ENCODE measurements at regions not wholly inside any gene's neighbourhood (a gene's known extent, or its start where the extent isn't known, plus 50 kb on each side); places are given as distances from the start of the nearest gene placed in this dataset.
"Not testable (repeated sequence)": the region's sequence is repeated elsewhere in the genome, so short reads cannot be mapped to it uniquely, and the experiment has no call there.

DNA sequence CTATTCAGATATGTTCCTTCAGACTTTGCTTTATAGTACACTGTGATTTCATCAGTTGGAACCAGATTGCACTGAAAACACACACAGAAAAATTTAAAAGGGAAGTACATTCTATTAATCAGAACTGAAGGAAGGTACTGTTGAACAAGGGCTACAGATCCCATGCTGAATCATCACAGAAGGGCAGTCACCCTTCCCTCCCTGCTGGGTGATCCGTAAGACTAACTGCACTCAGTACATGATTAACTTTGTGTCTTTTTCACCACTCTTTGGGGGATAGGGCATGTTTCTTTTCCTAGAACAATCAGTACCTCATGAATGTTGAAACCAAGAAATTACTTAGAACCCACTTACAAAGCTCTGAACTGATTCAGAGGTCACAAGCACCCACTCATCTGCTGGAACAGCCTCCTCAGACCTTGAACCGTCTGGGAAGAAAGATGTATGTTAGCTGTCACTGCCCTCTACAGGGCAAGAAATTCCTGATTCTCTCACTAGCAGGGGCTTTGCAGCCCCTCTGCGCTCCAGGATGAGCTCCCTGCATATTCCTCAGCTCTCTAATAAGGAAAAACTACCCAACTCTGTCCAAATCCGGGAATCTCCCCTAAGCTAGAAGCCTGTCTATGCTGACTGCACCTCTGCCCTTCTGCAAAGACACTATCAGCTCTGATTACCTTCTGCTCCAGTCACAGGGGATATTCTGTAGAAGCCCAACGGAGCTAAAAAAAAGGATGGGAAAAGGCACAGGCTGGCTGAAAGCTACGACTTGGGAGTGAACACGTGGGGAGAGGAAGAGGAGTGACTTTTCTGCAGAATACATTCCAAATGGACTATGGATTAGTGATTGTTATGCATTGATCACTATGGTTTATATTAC is 51.0 kb downstream of the IARS1 start:
- H3K4me1 ChIP-seq (ENCODE audit: insufficient read depth, low read length), result no peaks in the 10 kb centered on the region
- no peak overlapping the region for H2AFZ ChIP-seq (ENCODE audit: low read depth, low read length)
- no peaks in the 10 kb centered on the region for H3K27me3 ChIP-seq (ENCODE audit: insufficient read depth, low read length)
- no peaks in the 10 kb centered on the region for H3K9me3 ChIP-seq (ENCODE audit: low read length)
- H3K4me3 ChIP-seq (ENCODE audit: low read length), result no peak overlapping the region
- H3K36me3 ChIP-seq (ENCODE audit: insufficient read depth, low read length), result peaks cover 91% of the 10 kb centered on the region

DNA sequence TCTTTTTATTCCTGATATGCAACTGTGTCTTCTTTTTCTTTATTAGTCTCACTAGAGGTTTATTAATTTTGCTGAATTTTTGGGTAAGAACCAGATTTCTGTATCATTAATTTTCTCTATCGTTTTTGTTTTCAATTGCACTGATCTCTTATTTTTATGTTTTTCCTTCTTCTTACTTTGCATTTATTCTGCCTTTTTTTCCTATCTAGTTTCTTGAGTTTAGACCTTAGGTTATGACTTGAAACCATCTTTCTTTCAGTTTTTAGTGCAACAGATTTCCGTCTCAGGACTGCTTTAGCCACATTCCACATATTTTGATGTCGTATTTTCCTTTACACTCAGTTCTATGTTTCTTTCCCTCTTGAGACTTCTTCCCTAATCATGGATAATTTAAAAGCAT is 56.6 kb downstream of the IARS1 start:
- peaks cover 80% of the 10 kb centered on the region for H3K36me3 ChIP-seq (ENCODE audit: insufficient read depth, low read length)
- H3K4me1 ChIP-seq (ENCODE audit: insufficient read depth, low read length), result no peaks in the 10 kb centered on the region
- H3K27me3 ChIP-seq (ENCODE audit: insufficient read depth, low read length), result no peaks in the 10 kb centered on the region
- H3K4me3 ChIP-seq (ENCODE audit: low read length), result no peak overlapping the region
- no peaks in the 10 kb centered on the region for H3K9me3 ChIP-seq (ENCODE audit: low read length)
- no peak overlapping the region for H2AFZ ChIP-seq (ENCODE audit: low read depth, low read length)

DNA sequence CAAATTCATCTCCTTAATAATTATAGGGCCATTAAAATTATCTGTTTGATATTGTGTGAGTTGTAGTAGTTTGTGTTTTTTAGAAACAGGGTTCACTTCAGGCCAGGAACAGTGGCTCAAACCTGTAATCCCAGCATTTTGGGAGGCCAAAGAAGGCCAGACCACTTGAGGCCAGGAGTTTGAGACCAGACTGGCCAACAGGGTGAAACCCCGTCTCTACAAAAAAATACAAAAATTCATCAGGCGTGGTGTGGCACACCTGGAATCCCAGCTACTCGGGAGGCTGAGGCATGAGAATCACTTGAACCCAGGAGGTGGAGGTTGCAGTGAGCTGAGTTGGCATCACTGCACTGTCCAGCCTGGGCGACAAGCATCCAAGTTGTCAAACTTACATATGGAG is 57.0 kb downstream of the IARS1 start:
- H3K4me3 ChIP-seq (ENCODE audit: low read length), result no peak overlapping the region
- peaks cover 76% of the 10 kb centered on the region for H3K36me3 ChIP-seq (ENCODE audit: insufficient read depth, low read length)
- no peaks in the 10 kb centered on the region for H3K9me3 ChIP-seq (ENCODE audit: low read length)
- no peaks in the 10 kb centered on the region for H3K27me3 ChIP-seq (ENCODE audit: insufficient read depth, low read length)
- no peaks in the 10 kb centered on the region for H3K4me1 ChIP-seq (ENCODE audit: insufficient read depth, low read length)
- H2AFZ ChIP-seq (ENCODE audit: low read depth, low read length), result no peak overlapping the region

DNA sequence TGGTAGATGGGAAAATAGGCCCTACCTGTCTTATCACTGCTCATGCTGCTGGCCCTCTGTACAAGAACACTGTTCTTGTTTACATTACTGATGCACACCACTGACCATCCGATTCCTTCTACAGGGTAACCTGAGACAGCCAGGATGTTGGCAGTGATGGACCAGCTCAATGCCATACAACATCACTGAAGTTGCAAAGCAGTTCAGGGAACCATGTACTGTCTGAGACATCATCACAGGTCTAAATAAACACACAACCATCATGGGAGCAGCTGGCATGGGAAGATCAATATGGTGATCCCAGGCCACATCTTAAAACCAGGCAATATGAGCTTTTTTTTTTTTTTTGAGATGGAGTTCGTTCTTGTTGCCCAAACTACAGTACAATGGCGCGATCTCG is 59.0 kb downstream of the IARS1 start:
- H2AFZ ChIP-seq (ENCODE audit: low read depth, low read length), result no peak overlapping the region
- peaks cover 68% of the 10 kb centered on the region for H3K36me3 ChIP-seq (ENCODE audit: insufficient read depth, low read length)
- no peaks in the 10 kb centered on the region for H3K4me1 ChIP-seq (ENCODE audit: insufficient read depth, low read length)
- H3K27me3 ChIP-seq (ENCODE audit: insufficient read depth, low read length), result no peaks in the 10 kb centered on the region
- no peaks in the 10 kb centered on the region for H3K9me3 ChIP-seq (ENCODE audit: low read length)
- no peak overlapping the region for H3K4me3 ChIP-seq (ENCODE audit: low read length)

DNA sequence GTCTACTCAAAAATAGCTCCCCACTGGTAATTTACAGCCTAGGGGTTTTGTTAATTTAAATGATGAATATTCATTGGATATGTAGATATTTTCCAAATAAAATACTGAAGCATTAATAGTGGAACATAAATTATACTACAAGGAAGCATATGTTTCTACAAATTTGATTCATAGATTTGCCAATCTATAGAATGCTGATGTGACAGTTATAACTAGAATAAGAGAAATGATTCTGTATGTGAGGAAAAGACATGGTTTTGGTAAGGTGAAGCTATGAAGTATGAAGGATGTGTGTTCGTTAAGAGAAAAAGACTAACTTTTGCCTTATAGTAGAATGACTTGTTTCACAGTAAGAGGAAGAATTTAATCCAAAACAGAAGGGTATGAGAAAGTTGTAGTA is 61.3 kb downstream of the IARS1 start:
- no peaks in the 10 kb centered on the region for H3K4me1 ChIP-seq (ENCODE audit: insufficient read depth, low read length)
- H3K36me3 ChIP-seq (ENCODE audit: insufficient read depth, low read length), result peaks cover 66% of the 10 kb centered on the region
- H3K9me3 ChIP-seq (ENCODE audit: low read length), result peaks cover 12% of the 10 kb centered on the region
- no peak overlapping the region for H2AFZ ChIP-seq (ENCODE audit: low read depth, low read length)
- H3K4me3 ChIP-seq (ENCODE audit: low read length), result no peak overlapping the region
- H3K27me3 ChIP-seq (ENCODE audit: insufficient read depth, low read length), result no peaks in the 10 kb centered on the region

DNA sequence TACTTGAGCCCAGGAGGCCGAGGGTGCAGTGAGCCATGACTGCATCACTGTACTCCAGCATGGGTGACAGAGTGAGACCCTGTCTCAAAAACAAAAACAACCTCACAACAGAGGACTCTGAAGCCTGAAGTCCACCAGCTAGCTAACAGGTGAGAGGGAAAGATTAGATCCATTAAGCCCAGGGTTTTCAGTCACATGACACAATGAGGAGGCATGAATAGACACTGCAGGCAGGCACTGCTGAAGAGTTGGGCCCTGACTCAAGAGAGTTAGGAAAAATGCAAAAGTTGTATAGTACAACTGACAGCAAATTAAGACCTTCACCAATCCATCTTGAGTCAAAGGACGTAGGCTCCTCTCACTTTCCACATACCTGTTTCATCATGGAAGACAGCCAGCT is 64.9 kb downstream of the IARS1 start:
- Histone ChIP-seq H3K36me3 (ENCODE audit: insufficient read depth, low read length) (peaks cover 63% of the 10 kb centered on the region), H3K4me1 (ENCODE audit: insufficient read depth, low read length) (no peaks in the 10 kb centered on the region), H2AFZ (ENCODE audit: low read depth, low read length) (no peak overlapping the region), H3K4me3 (ENCODE audit: low read length) (no peak overlapping the region), H3K9me3 (ENCODE audit: low read length) (peaks cover 12% of the 10 kb centered on the region), H3K27me3 (ENCODE audit: insufficient read depth, low read length) (no peaks in the 10 kb centered on the region)

DNA sequence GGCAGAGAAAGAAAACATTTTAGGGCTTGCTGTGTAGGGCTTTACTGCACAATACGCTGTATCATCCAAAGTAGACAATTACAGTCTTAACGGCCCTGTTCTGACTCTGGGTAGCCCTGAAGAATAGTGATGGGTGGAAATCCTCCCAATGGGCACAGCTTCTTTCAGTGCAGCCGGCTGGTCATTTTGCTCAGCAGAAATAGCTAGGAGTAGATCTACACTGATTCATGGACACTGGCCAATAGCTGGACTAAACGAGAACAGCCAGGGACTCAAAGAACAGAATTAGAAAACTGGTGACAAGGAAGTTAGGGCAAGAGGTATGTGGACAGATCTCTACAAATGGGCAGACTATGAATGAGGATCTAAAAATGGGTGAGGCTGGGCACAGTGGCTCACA is 69.3 kb downstream of the IARS1 start:
- Histone ChIP-seq H3K4me1 (ENCODE audit: insufficient read depth, low read length) (no peaks in the 10 kb centered on the region), H3K4me3 (ENCODE audit: low read length) (no peak overlapping the region), H3K9me3 (ENCODE audit: low read length) (peaks cover 19% of the 10 kb centered on the region), H2AFZ (ENCODE audit: low read depth, low read length) (no peak overlapping the region), H3K36me3 (ENCODE audit: insufficient read depth, low read length) (peaks cover 66% of the 10 kb centered on the region), H3K27me3 (ENCODE audit: insufficient read depth, low read length) (no peaks in the 10 kb centered on the region)

DNA sequence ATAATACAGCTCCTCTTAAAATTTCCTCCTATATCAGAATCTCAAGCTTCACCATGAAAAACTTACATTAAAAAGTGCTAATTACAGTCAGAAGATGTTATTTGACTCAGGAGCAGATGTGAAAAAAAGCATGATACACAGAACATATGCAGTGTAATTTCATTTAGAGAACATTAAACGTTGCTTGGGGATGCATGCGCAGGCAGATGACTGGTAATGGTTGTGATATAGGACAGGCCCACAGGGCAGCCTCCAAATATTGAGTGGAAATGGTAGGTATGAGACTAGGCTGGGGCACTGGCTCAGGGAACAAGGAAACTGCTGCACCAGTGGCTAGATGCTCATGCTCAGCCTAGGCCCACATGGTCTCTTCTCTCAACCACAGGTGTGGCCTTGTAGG is 69.7 kb downstream of the IARS1 start:
- Histone ChIP-seq H2AFZ (ENCODE audit: low read depth, low read length) (no peak overlapping the region), H3K36me3 (ENCODE audit: insufficient read depth, low read length) (peaks cover 61% of the 10 kb centered on the region), H3K27me3 (ENCODE audit: insufficient read depth, low read length) (no peaks in the 10 kb centered on the region), H3K9me3 (ENCODE audit: low read length) (peaks cover 17% of the 10 kb centered on the region), H3K4me1 (ENCODE audit: insufficient read depth, low read length) (no peaks in the 10 kb centered on the region), H3K4me3 (ENCODE audit: low read length) (no peak overlapping the region)

DNA sequence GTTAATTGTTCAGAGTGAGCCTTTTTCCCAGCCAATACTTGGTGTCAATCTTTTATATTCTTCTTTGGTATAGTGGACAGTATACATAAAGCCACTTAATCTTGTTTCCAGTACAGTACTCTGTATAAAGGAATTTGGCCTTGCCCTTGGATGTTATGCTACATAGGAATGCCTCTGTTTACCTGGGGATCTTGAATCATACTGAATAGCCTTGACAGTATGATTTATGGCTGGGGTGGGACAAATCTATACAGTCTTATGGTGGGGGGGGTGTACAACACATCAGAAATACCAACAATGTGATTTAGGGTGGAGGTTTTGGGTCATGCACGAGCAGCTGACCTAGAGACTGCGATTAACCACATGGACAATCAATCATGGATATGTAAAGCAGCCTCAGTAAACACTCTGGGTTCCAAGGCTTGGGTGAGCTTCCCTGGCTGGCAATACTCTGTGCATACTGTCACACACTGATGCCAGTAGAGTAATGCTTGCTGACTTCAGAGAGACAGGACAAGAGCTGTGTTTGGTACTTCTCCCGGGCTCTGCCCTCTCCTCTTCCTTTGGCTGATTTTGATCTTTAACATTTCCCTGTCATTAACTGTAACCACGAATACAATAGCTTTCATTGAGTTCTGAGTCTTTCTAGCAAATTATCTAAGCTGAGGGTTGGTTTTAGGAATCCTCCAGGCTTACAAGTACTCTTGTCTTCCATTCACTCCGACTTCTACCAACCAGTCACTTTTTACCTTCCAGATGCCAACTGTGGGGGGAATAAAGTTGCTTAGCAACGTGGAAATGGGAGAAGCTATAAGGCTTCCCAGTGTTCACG is 84.6 kb downstream of the IARS1 start:
- no peak overlapping the region for H3K4me3 ChIP-seq (ENCODE audit: low read length)
- H3K36me3 ChIP-seq (ENCODE audit: insufficient read depth, low read length), result peaks cover 53% of the 10 kb centered on the region
- peaks cover 4% of the 10 kb centered on the region for H3K9me3 ChIP-seq (ENCODE audit: low read length)
- H3K4me1 ChIP-seq (ENCODE audit: insufficient read depth, low read length), result no peaks in the 10 kb centered on the region
- H2AFZ ChIP-seq (ENCODE audit: low read depth, low read length), result no peak overlapping the region
- H3K27me3 ChIP-seq (ENCODE audit: insufficient read depth, low read length), result no peaks in the 10 kb centered on the region

DNA sequence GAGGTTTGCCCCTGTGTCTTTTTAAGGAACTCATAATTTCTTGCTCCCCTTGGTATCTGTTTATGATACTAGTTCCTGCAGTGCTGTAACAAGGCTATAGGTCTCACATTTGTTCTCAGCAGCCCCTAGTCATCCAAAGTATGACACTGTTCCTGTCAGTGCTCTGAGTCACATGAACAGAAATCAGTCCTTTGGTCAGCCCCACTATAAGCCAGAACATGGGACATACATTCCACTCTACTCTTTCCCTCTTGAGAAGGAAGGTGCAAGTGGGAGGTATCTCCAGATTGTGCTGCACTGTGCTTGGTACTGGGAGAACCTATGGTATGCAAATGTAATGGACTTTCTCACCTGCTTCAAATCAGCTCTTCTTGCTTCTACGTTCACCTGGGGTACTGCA is 87.0 kb downstream of the IARS1 start:
- no peak overlapping the region for H2AFZ ChIP-seq (ENCODE audit: low read depth, low read length)
- no peak overlapping the region for H3K4me3 ChIP-seq (ENCODE audit: low read length)
- H3K27me3 ChIP-seq (ENCODE audit: insufficient read depth, low read length), result no peaks in the 10 kb centered on the region
- no peaks in the 10 kb centered on the region for H3K4me1 ChIP-seq (ENCODE audit: insufficient read depth, low read length)
- H3K36me3 ChIP-seq (ENCODE audit: insufficient read depth, low read length), result peaks cover 30% of the 10 kb centered on the region
- no peaks in the 10 kb centered on the region for H3K9me3 ChIP-seq (ENCODE audit: low read length)

DNA sequence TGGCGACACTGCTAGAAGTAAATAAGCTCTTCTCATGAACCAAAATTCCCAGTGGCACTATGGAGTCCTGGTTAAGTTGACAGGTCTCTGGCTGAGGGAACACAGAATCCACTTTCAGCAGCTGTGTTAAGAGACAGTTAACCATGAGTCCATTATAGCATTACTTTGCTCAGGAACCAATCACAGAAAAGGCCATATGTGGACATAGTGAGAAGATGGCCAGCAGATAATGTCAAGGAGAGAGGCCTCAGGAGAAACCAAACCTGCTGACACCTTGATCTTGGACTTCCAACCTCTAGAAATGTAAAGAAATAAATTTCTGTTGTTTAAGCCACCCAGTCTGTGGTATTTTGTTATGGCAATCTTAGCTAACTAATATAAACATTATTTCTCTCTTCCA is 88.7 kb upstream of the SPTLC1 start:
- not testable (repeated sequence) for H3K4me1 ChIP-seq (ENCODE audit: insufficient read depth, low read length); H2AFZ ChIP-seq (ENCODE audit: low read depth, low read length); H3K27me3 ChIP-seq (ENCODE audit: insufficient read depth, low read length); H3K4me3 ChIP-seq (ENCODE audit: low read length); H3K9me3 ChIP-seq (ENCODE audit: low read length); H3K36me3 ChIP-seq (ENCODE audit: insufficient read depth, low read length)

DNA sequence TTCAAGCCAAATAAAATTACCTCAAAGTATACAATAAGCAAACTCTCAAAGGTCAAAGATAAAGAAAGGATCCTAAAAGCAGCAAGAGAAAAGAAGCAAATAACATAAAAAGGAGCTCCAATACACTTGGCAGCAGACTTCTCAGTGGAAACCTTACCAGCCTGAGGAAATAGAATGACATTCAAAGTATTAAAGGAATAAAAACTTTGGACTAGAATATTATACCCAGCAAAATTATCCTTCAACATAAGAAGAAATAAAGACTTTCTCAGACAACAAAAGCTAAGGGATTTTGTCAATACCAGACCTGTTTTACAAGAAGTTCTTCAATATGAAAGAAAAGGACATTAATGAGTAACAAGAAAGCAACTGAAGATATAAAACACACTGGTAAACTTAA is 83.0 kb upstream of the SPTLC1 start:
- not testable (repeated sequence) for H3K9me3 ChIP-seq (ENCODE audit: low read length); H3K27me3 ChIP-seq (ENCODE audit: insufficient read depth, low read length); H3K4me1 ChIP-seq (ENCODE audit: insufficient read depth, low read length); H3K4me3 ChIP-seq (ENCODE audit: low read length); H3K36me3 ChIP-seq (ENCODE audit: insufficient read depth, low read length); H2AFZ ChIP-seq (ENCODE audit: low read depth, low read length)

DNA sequence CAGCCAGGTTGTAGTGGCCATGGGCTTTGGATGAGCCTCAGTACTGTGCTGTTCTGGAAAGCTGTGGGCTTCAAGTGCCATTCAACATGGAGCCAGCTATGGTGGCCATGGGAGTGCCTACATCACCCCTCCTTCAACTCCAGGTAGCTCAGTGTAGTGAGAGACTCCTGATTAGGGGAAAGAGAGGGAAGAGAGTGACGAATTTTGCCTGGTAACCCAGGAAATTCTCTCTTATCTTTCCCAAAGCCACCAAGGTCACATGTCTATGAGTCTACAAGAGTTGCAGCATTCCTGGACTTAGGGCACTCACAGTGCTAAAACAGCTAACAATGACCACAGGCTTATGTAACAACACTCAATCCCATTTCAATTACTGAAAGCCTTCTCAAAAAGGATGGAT is 81.7 kb upstream of the SPTLC1 start:
- Histone ChIP-seq H2AFZ (ENCODE audit: low read depth, low read length) (no peak overlapping the region), H3K4me1 (ENCODE audit: insufficient read depth, low read length) (no peaks in the 10 kb centered on the region), H3K4me3 (ENCODE audit: low read length) (no peak overlapping the region), H3K36me3 (ENCODE audit: insufficient read depth, low read length) (no peaks in the 10 kb centered on the region), H3K27me3 (ENCODE audit: insufficient read depth, low read length) (no peaks in the 10 kb centered on the region), H3K9me3 (ENCODE audit: low read length) (no peaks in the 10 kb centered on the region)
